ENCODE measurements at regions not wholly inside any gene's neighbourhood (a gene's known extent, or its start where the extent isn't known, plus 50 kb on each side); places are given as distances from the start of the nearest gene placed in this dataset.

GRCh38 chr2:167842047-167842446, 405.3 kb downstream of the STK39 start:
- DNase-seq (ENCODE audit: low read depth in 1 of 2, low spot score in 2 of 2) (no peak), FAIRE-seq (no peak)
- H3K4me1 ChIP-seq (replicated peaks in 1 of 4; ENCODE audit: control insufficient read depth in 3 of 4, insufficient read depth in 4 of 4, low read length in 3 of 4) = no peaks in the 10 kb centered on the region; a peak in 2 of 7 replicates
- no peak overlapping the region for H2AK5ac ChIP-seq (ENCODE audit: low read depth, low read length)
- H2BK20ac ChIP-seq (ENCODE audit: low read length) = no peak overlapping the region
- no peak overlapping the region for H2BK120ac ChIP-seq (replicated peaks; ENCODE audit: low read depth, low read length)
- no peak overlapping the region for H4K8ac ChIP-seq (ENCODE audit: extremely low read depth, insufficient read depth, low read length)
- H3K23ac ChIP-seq (ENCODE audit: insufficient read length) = no peak overlapping the region
- 87% methylated on average over 1 of the region's 1 CpG; no CpG with 5 or more reads in 1 of the 2 experiments for WGBS, 2 experiments (ENCODE audit: extremely low coverage in 1 of 2, insufficient coverage in 1 of 2, insufficient read length in 1 of 2, insufficient replicate concordance in 2 of 2, low coverage in 1 of 2, low lambda C conversion rate in 2 of 2, missing lambda C conversion rate in 1 of 2)
- no peak overlapping the region for H3K4me3 ChIP-seq (ENCODE audit: extremely low read depth in 1 of 4, insufficient read depth in 2 of 4, low read depth in 3 of 4, low read length in 4 of 4)
- H3K56ac ChIP-seq (replicated peaks; ENCODE audit: insufficient read length, low read depth, low read length) = no peak overlapping the region
- no peak overlapping the region for H3K14ac ChIP-seq (ENCODE audit: insufficient read length)
- H4K5ac ChIP-seq (ENCODE audit: insufficient read length, low read depth, low read length) = no peak overlapping the region
- H4K91ac ChIP-seq (replicated peaks; ENCODE audit: insufficient read length, low read length) = no peak overlapping the region
- no peak overlapping the region for H3K9ac ChIP-seq (replicated peaks in 1 of 4; ENCODE audit: extremely low read depth in 1 of 4, low read depth in 3 of 4, low read length in 3 of 4)
- H2AFZ ChIP-seq (ENCODE audit: low read length) = no peak overlapping the region
- TF ChIP-seq CBX5 (IDR thresholded peaks at IDR 0.05; ENCODE audit: low read depth, low read length) (no peak), MAX (IDR thresholded peaks at IDR 0.05) (no peak), NRF1 (IDR thresholded peaks at IDR 0.05; ENCODE audit: low read depth, low read length) (no peak), JUN (IDR thresholded peaks at IDR 0.05; ENCODE audit: low read depth, low read length) (no peak), CHD2 (IDR thresholded peaks at IDR 0.05; ENCODE audit: low read length) (no peak), CBX8 (IDR thresholded peaks at IDR 0.05; ENCODE audit: borderline replicate concordance, low read depth, low read length) (no peak)
- H3K4me2 ChIP-seq (ENCODE audit: insufficient read depth in 1 of 2, low read depth in 2 of 2, low read length in 2 of 2) = no peak overlapping the region
- H3K9me3 ChIP-seq (ENCODE audit: insufficient read depth in 2 of 2, low read depth in 1 of 2, low read length in 1 of 2) = peaks cover 2 to 16% of the 10 kb centered on the region in 2 experiments; a peak in 2 of 4 replicates
- no peaks in the 10 kb centered on the region for H3K23me2 ChIP-seq (ENCODE audit: low read depth, low read length)
- no peaks in the 10 kb centered on the region for H3K27me3 ChIP-seq (replicated peaks in 1 of 4; ENCODE audit: control insufficient read depth in 3 of 4, extremely low read depth in 1 of 4, insufficient read depth in 3 of 4, low read length in 3 of 4)
- no peak overlapping the region for H3K4ac ChIP-seq (replicated peaks; ENCODE audit: insufficient read length, low read depth, low read length)
- H2BK12ac ChIP-seq (ENCODE audit: low read depth, low read length) = no peak overlapping the region
- no peak overlapping the region for H3K27ac ChIP-seq (ENCODE audit: low read depth, low read length)
- CTCF ChIA-PET (ENCODE audit: partially characterized antibody) = interaction anchor here (1.1 to 1.2 kb wide), 2 partner anchors 10 to 277 kb away, joined by 3 read pairs; no protein-coding TSS in a partner anchor
- no peak overlapping the region for H2BK15ac ChIP-seq (ENCODE audit: low read length)
- no peak overlapping the region for H2BK5ac ChIP-seq (ENCODE audit: low read depth, low read length)
- no peaks in the 10 kb centered on the region for H3K79me2 ChIP-seq (ENCODE audit: control insufficient read depth in 1 of 2, insufficient read depth in 2 of 2, low read length in 2 of 2)
- no peaks in the 10 kb centered on the region for H4K20me1 ChIP-seq (replicated peaks in 1 of 2; ENCODE audit: control insufficient read depth in 1 of 2, insufficient read depth in 2 of 2, low read length in 2 of 2)
- POLR2A ChIA-PET (ENCODE audit: partially characterized antibody) = no interaction called here
- no peaks in the 10 kb centered on the region for H3K36me3 ChIP-seq (ENCODE audit: control insufficient read depth in 2 of 4, insufficient read depth in 4 of 4, low read length in 3 of 4)
- H3K18ac ChIP-seq (ENCODE audit: extremely low read depth, low read length) = no peak overlapping the region
- H3K79me1 ChIP-seq (ENCODE audit: low read depth, low read length) = no peaks in the 10 kb centered on the region
